SJCRH30 (cell line): ENCODE measurements at regions not wholly inside any gene's neighbourhood (a gene's known extent, or its start where the extent isn't known, plus 50 kb on each side); places are given as distances from the start of the nearest gene placed in this dataset.

ENCODE experiments used
- DNase-seq, 2 experiments: peaks; one replicate each; pipeline ENCODE4 v3.0.0-alpha.2; 2015 to 2020
- H3K27ac ChIP-seq: fragments of 250-450 bp; sonication (Bioruptor Pico); 2 replicates; pipeline ENCODE4 v1.5.1; 2020; ENCODE audit warnings: mild to moderate bottlenecking, moderate library complexity
- H3K27me3 ChIP-seq: fragments of 250-450 bp; sonication (Bioruptor Pico); 2 replicates; pipeline ENCODE4 v1.5.1; 2020; ENCODE audit warnings: mild to moderate bottlenecking, moderate library complexity
- H3K36me3 ChIP-seq: fragments of 250-450 bp; sonication (Bioruptor Pico); 2 replicates; pipeline ENCODE4 v1.5.1; 2020; ENCODE audit warnings: mild to moderate bottlenecking, moderate library complexity
- H3K4me1 ChIP-seq: fragments of 250-450 bp; sonication (Bioruptor Pico); 2 replicates; pipeline ENCODE4 v1.5.1; 2020; ENCODE audit warnings: mild to moderate bottlenecking, moderate library complexity
- H3K4me3 ChIP-seq: fragments of 250-450 bp; sonication (Bioruptor Pico); 2 replicates; pipeline ENCODE4 v1.5.1; 2020; ENCODE audit warnings: mild to moderate bottlenecking, moderate library complexity
- H3K9me3 ChIP-seq: fragments of 250-450 bp; sonication (Bioruptor Pico); replicated peaks from 2 replicates; pipeline ENCODE4 v1.5.1; 2020; ENCODE audit warnings: mild to moderate bottlenecking, moderate library complexity

DNA sequence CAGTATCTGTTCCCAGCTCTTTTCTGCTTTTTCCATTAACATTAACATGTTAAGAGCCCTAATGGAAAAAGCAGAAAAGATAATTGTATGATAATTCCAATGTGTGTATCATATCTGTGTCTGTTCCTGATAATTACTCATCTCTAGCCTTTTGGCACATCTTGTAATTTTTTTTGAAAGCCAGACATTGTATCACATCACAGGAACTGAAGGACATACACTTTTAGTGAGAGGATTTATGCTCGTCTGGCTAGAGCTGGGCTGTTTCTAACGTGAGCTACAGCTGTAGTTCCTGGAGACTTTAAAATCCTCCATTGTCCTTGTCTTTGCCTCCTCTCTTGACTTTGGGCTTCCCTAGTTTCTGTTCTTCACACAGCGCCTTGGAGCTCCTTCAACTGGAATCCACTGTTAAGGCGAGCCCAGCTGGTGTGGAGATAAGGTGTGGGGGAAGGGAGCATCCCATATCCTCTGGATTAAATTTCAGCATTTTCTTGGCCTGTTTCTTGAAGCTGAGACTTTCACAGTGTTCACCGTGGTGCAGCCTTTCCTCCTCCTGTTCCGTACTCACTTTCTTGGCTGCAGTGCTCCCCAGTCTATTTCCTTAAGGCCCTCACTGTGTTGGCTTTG, 211.5 kb downstream of the GALR1 start:
- Histone ChIP-seq H3K27me3 (no peaks in the 10 kb centered on the region), H3K4me1 (no peaks in the 10 kb centered on the region), H3K9me3 (no peaks in the 10 kb centered on the region), H3K36me3 (no peaks in the 10 kb centered on the region), H3K27ac (no peak overlapping the region), H3K4me3 (no peak overlapping the region)
- DNase-seq: no peak

DNA sequence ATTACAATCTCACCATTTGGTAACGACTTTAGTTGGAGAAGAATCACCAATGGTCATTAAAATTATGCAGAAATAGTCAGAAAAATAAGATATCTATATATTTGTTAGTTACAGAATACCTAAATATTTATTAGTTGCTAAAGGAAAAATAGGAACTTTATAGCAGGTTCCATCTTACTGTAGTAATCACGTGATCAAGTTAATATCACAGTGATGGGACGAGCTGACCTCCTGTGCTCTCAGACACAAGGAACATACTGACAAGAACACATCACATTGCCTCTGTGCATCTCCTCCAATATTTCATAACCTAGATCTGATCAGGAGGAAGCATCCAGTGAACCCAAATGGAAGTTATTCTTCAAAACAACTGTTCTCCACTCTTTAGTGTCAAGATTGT, 215.3 kb downstream of the GALR1 start:
- Histone ChIP-seq H3K4me1 (no peaks in the 10 kb centered on the region), H3K9me3 (no peaks in the 10 kb centered on the region), H3K4me3 (no peak overlapping the region), H3K27ac (no peak overlapping the region), H3K27me3 (no peaks in the 10 kb centered on the region), H3K36me3 (no peaks in the 10 kb centered on the region)
- DNase-seq: no peak

DNA sequence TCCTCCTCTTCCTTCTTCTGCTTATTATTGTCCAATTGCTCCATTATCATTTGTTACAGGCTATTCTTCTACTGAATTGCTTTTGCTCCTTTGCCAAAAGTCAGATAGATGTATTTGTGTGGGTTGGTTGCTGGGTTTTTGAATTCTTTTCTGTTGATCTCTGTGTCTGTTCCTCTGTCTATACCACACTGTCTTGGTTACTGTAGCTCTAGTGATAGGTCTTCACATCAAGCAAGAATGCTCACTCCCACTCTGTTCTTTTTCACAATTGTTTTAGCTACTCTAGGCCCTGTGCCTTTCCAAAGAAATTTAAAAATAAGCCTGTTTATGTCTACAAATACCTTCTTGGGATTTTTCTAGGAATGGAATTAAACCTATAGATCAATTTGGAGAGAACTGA, 217.2 kb downstream of the GALR1 start:
- Histone ChIP-seq H3K4me3 (no peak overlapping the region), H3K36me3 (no peaks in the 10 kb centered on the region), H3K27ac (no peak overlapping the region), H3K4me1 (no peaks in the 10 kb centered on the region), H3K9me3 (no peaks in the 10 kb centered on the region), H3K27me3 (no peaks in the 10 kb centered on the region)
- DNase-seq: no peak

DNA sequence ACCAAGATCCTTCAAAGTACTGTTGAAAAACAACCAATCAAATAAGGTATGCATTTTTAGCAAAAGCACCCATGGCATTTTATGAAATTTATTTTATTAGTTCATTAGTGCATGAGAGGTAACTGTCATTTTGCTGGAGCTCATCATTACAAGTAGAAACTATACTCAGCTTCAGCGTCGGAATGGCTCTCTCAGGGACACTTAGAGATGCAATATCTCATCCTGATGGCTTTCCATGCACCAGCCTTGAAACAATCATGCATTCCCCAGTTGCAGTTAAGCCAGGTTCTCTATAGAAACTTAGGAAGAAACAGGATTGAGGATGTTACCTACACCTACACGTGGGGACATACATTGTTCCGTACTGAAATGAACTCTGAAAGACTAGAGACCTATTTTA, 219.5 kb downstream of the GALR1 start:
- Histone ChIP-seq H3K36me3 (no peaks in the 10 kb centered on the region), H3K4me1 (no peaks in the 10 kb centered on the region)

DNA sequence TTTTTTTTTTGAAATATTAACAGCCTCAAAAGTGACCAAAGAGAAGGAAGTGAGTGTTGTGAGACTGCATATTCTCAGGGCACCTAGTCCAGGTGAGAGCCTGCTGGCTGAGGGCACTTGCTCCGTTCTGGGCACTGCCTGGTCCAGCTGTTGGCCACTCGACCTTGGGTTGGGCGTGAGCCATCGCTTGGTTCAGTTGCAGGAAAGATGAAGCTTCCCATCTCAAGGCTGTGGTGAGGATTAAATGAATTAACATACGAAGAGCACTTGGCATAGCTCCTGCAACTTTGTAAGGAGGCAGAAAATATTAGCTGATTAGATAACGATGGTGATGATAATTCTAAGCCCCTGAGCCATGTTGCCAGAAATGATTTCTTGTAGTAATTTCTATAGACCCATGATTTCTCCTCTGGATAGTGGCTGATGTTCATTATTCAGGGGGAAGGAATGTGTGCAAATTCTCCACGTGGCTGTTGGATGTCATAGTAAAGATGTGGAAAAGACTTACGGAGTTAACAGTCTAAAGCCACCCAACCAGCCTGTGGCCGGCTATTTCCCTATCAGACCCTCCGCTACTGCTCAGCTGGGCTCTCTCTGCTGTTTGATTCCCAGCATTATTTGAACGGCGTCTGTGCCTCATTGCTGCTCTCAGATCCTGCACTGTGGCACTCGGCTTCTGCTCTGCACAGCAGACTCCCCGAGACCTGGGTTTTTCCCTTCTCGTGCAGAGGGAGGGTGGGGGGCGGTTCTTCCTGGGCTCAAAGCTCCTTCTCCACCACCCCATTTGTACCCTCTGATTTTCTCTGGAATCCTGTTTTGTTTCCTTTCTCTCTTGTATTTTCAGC, 221.1 kb downstream of the GALR1 start:
- DNase-seq: no peak
- H3K4me3 ChIP-seq: no peak overlapping the region
- H3K27ac ChIP-seq: no peak overlapping the region
- no peaks in the 10 kb centered on the region for H3K36me3 ChIP-seq
- H3K27me3 ChIP-seq: no peaks in the 10 kb centered on the region
- H3K4me1 ChIP-seq: no peaks in the 10 kb centered on the region
- no peaks in the 10 kb centered on the region for H3K9me3 ChIP-seq

More for the DNA sequence above, 219.5 kb downstream of the GALR1 start:
- H3K27me3 ChIP-seq: no peaks in the 10 kb centered on the region
- no peaks in the 10 kb centered on the region for H3K9me3 ChIP-seq
- no peak for DNase-seq
- H3K4me3 ChIP-seq: no peak overlapping the region
- no peak overlapping the region for H3K27ac ChIP-seq

DNA sequence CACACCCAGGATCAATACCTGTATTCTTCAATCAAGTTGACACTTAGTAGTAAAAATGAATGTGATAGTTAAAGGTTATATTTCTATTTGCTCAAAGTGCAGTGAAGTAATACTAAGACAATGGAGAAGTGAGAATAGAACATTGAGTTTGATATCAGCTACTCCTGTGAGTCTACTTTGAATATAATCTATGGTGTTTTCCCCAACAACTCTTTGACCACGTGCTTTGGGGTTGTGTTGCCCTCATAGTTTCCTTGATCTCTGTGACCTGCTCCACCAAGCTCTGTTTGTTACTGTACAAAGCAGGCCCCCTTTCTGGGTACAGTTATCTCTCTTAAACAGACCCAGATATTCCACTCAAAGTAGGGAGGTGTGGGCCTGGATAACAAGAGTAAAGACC, 222.9 kb downstream of the GALR1 start:
- no peak for DNase-seq
- Histone ChIP-seq H3K27ac (no peak overlapping the region), H3K36me3 (no peaks in the 10 kb centered on the region), H3K27me3 (no peaks in the 10 kb centered on the region), H3K4me3 (no peak overlapping the region), H3K9me3 (no peaks in the 10 kb centered on the region), H3K4me1 (no peaks in the 10 kb centered on the region)

DNA sequence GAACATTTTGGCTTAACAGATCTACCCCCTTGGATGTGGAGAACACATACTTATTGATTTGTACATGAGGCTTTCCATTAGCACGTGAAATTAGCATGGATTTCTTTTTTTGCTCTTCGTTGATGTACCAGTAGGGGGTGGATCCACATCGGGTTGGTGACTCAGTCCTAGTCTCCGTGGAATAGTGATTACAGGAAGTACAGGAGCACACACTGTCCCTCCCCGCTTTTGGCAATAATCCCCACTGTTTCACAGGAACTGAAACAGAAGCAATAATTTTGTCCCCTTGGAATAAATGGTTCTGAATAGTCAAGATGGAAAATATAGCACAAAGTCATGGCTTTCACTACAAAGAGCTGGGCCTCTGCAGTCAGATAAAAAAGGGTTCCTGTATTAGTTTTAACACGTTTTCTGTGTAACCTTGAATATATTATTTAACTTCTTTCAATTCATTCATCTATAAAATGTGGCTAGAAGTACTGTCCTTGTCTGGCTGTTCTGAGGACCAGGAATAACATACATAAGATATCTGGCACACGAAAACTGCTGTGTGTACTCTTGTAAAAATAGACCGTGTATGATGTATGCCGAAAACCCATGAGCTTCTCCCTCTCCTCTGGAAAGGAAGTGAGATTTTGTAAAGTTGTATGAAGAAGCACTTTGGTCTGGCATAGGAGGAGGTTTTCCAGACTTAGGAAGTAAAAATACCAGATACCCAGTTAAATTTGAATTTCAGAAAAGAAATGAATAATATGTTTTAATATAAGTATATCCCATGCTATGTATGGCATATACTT, 229.2 kb downstream of the GALR1 start:
- no peaks in the 10 kb centered on the region for H3K9me3 ChIP-seq
- H3K4me3 ChIP-seq: no peak overlapping the region
- H3K27ac ChIP-seq: no peak overlapping the region
- no peaks in the 10 kb centered on the region for H3K27me3 ChIP-seq
- H3K36me3 ChIP-seq: no peaks in the 10 kb centered on the region
- peak in 1 of 2 experiments; percentile 2 for DNase-seq
- no peaks in the 10 kb centered on the region for H3K4me1 ChIP-seq

DNA sequence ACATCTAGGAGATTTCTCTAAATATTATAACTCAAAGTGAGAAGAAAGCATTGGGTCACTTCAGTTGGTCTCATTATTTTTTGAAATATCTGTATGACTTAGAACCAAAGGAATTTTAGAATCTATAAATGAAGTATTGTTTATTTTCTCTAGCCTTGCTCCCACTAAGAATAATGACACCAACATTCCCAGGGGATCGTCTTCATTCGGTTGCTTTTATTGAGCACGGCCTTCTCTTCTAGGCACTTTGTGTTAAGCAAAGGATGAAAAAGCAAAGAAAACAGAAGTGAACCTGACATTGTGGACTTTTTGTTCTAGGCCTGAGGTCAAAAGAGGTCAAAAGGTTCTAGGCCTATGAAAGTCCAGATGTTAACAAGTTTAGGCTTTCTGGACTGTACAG, 231.9 kb downstream of the GALR1 start:
- no peak overlapping the region for H3K4me3 ChIP-seq
- no peak overlapping the region for H3K27ac ChIP-seq
- DNase-seq: no peak
- no peaks in the 10 kb centered on the region for H3K4me1 ChIP-seq
- H3K9me3 ChIP-seq: no peaks in the 10 kb centered on the region
- H3K27me3 ChIP-seq: no peaks in the 10 kb centered on the region
- no peaks in the 10 kb centered on the region for H3K36me3 ChIP-seq

DNA sequence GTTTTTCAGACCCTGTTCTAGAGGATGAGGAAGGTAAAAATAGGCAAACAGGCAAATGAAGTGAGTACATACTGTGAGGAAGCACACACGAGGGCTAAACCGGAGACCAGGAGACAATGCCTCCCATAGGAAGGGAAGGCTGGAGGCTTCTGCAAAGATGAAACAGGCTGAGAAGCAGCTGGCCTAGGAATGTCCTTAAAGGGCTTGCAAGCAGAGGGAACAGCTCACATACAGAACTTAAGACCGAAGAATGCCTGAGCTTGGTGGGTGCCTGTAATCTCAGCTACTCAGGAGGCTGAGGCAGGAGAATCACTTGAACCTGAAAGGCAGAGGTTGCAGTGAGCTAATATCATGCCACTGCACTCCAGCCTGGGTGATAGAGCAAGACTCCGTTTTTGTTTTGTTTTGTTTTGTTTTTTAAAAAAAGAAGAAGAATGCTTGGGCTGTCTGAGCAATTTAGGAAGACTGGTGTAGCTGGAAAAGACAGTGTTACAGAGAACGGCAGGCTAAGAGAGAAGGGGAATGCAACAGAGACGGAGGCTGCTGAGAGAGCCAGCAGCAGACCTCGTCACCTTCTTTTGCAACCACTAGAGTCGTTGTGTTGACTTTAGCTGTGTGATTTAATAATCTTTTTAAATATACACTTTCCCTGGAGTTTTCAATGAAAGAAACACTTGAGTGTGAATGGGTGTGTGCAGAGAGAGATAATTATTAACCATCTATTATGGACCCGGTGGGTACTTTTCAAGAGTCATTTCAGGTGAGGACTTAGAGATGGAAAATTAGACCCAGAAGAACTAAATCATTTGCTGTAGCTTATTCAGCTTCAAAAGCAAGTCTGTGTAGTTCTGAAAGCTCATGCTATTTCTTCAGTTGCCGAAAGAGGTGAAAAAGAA, 232.8 kb downstream of the GALR1 start:
- Histone ChIP-seq H3K27me3 (no peaks in the 10 kb centered on the region), H3K4me1 (no peaks in the 10 kb centered on the region), H3K9me3 (no peaks in the 10 kb centered on the region), H3K27ac (no peak overlapping the region), H3K36me3 (no peaks in the 10 kb centered on the region), H3K4me3 (no peak overlapping the region)
- no peak for DNase-seq

DNA sequence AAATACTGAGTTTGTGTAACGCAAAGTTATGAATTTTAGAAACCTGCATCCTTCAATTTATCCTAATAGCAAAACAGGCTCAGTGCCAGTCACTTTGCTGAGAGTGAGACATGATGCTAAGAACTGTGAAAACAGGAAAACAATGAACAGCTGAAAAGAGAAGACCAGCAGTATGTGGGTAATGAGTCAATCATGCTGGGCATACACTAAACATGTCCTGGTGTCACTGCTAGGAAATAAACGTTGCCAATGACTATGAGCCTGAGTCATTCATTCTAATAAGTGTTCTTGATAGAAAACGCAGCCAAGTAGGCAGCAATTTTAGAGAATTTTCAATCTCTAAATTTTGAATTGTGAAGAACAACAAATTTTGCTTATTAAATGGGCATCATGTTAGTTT, 237.3 kb downstream of the GALR1 start:
- H3K4me3 ChIP-seq: no peak overlapping the region
- no peaks in the 10 kb centered on the region for H3K9me3 ChIP-seq
- DNase-seq: no peak
- H3K4me1 ChIP-seq: no peaks in the 10 kb centered on the region
- no peaks in the 10 kb centered on the region for H3K27me3 ChIP-seq
- H3K36me3 ChIP-seq: no peaks in the 10 kb centered on the region
- no peak overlapping the region for H3K27ac ChIP-seq

DNA sequence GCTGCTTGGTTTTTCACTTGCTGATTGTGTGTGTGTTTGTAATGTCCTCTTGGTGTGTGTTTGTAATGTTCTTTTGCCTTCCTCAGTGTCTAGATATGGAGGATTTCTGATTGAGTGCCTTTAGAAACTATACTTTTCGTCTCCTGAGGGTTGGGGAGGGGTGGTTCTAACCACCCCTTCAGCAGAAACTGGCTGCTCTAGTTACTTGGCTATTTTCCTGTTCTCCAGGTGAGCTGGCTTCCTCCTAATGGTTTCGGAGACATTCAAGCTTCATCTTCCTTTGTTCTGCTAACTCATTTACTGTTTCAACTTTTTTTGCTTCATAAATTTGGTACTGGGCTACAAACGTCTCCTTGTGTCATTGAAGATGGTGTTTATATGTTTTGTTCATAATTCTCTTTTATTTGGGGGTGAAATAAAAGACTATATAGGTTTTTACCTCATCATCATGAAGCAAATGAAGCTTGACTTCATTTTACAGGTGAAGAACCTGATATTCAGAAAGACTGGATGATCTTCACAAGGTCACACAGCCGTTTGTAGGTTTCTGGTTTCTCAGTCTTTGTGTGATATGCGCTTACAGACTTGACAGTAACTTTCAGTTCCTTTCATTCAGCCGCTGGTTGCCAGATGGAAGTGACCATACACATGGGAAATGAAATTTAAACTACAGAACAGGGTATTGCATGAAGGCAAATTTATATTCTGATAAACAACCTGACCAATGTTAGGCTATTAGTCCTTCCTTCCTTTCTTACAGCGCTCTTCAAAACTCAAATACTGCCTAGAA, 238.5 kb downstream of the GALR1 start:
- no peaks in the 10 kb centered on the region for H3K9me3 ChIP-seq
- no peaks in the 10 kb centered on the region for H3K27me3 ChIP-seq
- no peak overlapping the region for H3K4me3 ChIP-seq
- no peak for DNase-seq
- no peak overlapping the region for H3K27ac ChIP-seq
- no peaks in the 10 kb centered on the region for H3K4me1 ChIP-seq
- H3K36me3 ChIP-seq: no peaks in the 10 kb centered on the region

DNA sequence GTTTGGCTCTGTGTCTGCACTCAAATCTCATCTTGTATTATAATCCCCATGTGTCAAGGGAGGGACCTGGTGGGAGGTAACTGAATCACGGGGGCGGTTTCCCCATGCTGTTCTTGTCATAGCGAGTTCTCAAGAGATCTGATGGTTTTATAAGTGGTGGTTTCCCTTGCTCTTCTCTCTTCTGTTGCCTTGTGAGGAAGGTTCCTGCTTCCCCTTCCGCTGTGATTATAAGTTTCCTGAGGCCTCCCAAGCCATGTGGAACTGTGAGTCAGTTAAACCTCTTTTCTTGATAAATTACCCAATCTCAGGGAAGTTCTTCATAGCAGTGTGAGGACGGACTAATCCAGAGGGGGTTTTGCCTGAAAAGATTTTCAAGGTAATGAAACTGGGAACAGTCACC, 245.4 kb downstream of the GALR1 start:
- no peaks in the 10 kb centered on the region for H3K9me3 ChIP-seq
- H3K4me1 ChIP-seq: no peaks in the 10 kb centered on the region
- H3K36me3 ChIP-seq: no peaks in the 10 kb centered on the region
- no peak for DNase-seq
- H3K4me3 ChIP-seq: no peak overlapping the region
- H3K27ac ChIP-seq: no peak overlapping the region
- H3K27me3 ChIP-seq: no peaks in the 10 kb centered on the region

DNA sequence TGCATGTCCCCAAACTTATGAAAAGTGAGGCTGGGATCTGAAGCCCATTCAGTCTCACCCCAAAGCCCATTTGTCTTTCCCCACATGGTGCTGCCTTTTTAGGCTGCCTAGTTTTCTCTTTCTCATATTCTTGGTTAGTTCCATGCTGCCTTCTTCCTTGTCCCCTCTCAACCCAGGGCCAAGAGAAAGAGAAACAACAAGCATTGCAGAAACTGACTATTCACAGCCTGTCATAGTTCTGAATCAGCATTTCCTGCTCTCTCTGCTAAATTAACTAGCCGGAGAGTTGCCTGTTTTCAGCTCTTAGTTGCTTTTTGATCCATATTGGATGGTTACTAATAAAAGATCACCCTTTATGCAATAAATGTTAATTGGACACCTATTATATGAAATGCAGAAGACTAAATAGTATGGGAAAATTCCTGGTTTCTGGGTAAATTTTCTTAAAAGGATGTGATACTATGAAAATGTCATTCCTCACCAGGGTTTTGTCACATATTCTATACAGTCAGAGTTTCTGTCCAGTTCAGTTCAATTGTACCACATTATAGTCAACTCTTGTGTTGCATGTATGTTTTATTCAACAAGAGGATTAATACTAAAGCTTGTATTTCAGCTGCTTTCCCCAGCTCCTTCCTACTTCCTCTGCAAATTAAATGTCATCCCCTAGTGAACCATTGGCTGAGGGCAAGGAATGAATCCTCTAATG, 246.5 kb downstream of the GALR1 start:
- no peaks in the 10 kb centered on the region for H3K4me1 ChIP-seq
- no peaks in the 10 kb centered on the region for H3K36me3 ChIP-seq
- H3K9me3 ChIP-seq: no peaks in the 10 kb centered on the region
- no peak for DNase-seq
- H3K4me3 ChIP-seq: no peak overlapping the region
- no peak overlapping the region for H3K27ac ChIP-seq
- no peaks in the 10 kb centered on the region for H3K27me3 ChIP-seq
